ENCODE measurements at regions not wholly inside any gene's neighbourhood (a gene's known extent, or its start where the extent isn't known, plus 50 kb on each side); places are given as distances from the start of the nearest gene placed in this dataset.
A peak's percentile ranks its signal among the peaks of the same experiment; 100 is the strongest.
"Not testable (repeated sequence)": the region's sequence is repeated elsewhere in the genome, so short reads cannot be mapped to it uniquely, and the experiment has no call there.

DNA sequence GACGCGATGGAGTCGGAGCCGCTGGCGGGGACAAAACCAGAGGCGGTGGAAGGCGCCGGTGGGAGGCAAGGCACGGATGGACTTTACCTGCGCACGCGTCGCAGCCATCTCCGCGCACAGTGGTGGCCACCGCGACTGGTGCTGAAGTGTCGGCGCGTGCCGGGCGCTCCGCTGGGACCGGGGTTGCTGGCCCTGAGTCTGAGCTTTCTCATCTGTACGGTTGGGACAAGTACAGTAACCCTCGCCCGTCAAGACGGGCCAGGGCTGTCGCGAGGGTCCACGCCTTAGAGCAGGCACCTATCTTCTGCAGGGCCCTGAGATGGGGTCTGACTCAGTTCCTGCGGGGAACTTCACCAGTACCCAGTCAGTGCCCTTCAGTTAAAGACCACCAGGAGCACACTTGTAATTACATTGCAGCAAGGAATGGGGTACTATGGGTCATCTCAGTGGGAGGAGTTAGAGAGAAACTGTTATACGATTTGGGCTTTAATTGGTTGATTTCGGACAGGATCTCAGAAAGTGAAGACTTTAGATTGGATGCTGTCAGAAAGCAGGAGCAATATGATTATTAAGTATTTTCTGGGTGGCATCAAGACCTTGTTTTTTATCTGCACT is 385.6 kb downstream of the SPATA31A6 start:
- H3K27me3 ChIP-seq (ENCODE audit: insufficient read depth, low read length); H3K4me2 ChIP-seq (ENCODE audit: low read length): not testable (repeated sequence)
- TSS peak; percentile 97 for BruUV-seq (replicated peaks)

DNA sequence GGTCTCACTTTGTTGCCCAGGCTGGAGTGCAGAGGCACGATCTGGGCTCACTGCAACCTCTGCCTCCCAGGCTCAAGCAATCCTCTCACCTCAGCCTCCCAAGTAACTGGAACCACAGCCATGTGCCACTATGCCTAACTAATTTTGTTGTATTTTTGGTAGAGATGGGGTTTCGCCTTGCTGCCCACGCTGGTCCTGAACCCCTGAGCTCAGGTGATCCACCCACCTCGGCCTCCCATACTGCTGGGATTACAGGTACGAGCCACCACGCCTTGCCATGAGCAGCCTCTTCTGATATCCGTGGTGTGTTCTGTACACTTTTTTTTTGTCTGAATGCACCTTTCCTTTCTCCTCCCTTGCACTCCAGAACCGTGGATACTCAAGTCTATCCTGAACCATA is 394.4 kb downstream of the SPATA31A6 start:
- RAD21 ChIA-PET (ENCODE audit: low non-redundant PET in 1 of 2, low total read pairs in 2 of 2, uncharacterized antibody in 2 of 2, unreplicated experiment in 2 of 2); BruUV-seq (replicated peaks): not testable (repeated sequence)

More for the DNA sequence above, 385.6 kb downstream of the SPATA31A6 start:
- H3K9me3 ChIP-seq (ENCODE audit: control insufficient read depth in 1 of 2, insufficient read depth in 1 of 2, low read depth in 1 of 2, low read length in 2 of 2); H2AFZ ChIP-seq (ENCODE audit: low read depth, low read length, poor library complexity, severe bottlenecking); ATAC-seq; DNase-seq (ENCODE audit: low read depth, low spot score); H3K36me3 ChIP-seq (ENCODE audit: control insufficient read depth in 1 of 2, insufficient read depth in 2 of 2, low read length in 2 of 2); intact Hi-C loops (cut with micrococcal nuclease); POLR2A ChIA-PET; H3K27ac ChIP-seq (ENCODE audit: low read depth, low read length); H3K4me1 ChIP-seq (ENCODE audit: control insufficient read depth in 1 of 2, insufficient read depth in 2 of 2, low read length in 2 of 2); H3K9me2 ChIP-seq (ENCODE audit: insufficient read depth); RAD21 ChIA-PET (ENCODE audit: low non-redundant PET in 1 of 2, low total read pairs in 2 of 2, uncharacterized antibody in 2 of 2, unreplicated experiment in 2 of 2); H3K9ac ChIP-seq (ENCODE audit: low read length); H3K79me2 ChIP-seq (ENCODE audit: insufficient read depth, low read length); H4K20me1 ChIP-seq (ENCODE audit: insufficient read depth); CTCF ChIA-PET: not testable (repeated sequence)
- H3K4me3 ChIP-seq (replicated peaks in 1 of 2; ENCODE audit: low read depth in 1 of 2, low read length in 2 of 2): peak overlapping the region in 1 of 2 experiments; percentile 23; a peak in 1 of 4 replicates

More for the DNA sequence above, 394.4 kb downstream of the SPATA31A6 start:
- CTCF ChIA-PET; H3K27ac ChIP-seq (ENCODE audit: low read depth, low read length); H3K9me2 ChIP-seq (ENCODE audit: insufficient read depth); H3K4me2 ChIP-seq (ENCODE audit: low read length); H3K9ac ChIP-seq (ENCODE audit: low read length); DNase-seq (ENCODE audit: low read depth, low spot score); ATAC-seq; H2AFZ ChIP-seq (ENCODE audit: low read depth, low read length, poor library complexity, severe bottlenecking); intact Hi-C loops (cut with micrococcal nuclease); H3K79me2 ChIP-seq (ENCODE audit: insufficient read depth, low read length); H3K4me3 ChIP-seq (replicated peaks in 1 of 2; ENCODE audit: low read depth in 1 of 2, low read length in 2 of 2); H3K4me1 ChIP-seq (ENCODE audit: control insufficient read depth in 1 of 2, insufficient read depth in 2 of 2, low read length in 2 of 2); H3K36me3 ChIP-seq (ENCODE audit: control insufficient read depth in 1 of 2, insufficient read depth in 2 of 2, low read length in 2 of 2); H4K20me1 ChIP-seq (ENCODE audit: insufficient read depth); POLR2A ChIA-PET; H3K9me3 ChIP-seq (ENCODE audit: control insufficient read depth in 1 of 2, insufficient read depth in 1 of 2, low read depth in 1 of 2, low read length in 2 of 2); H3K27me3 ChIP-seq (ENCODE audit: insufficient read depth, low read length): not testable (repeated sequence)

Measured in HCT116 (cell line).